GM13976 (cell line): ENCODE measurements at regions not wholly inside any gene's neighbourhood (a gene's known extent, or its start where the extent isn't known, plus 50 kb on each side); places are given as distances from the start of the nearest gene placed in this dataset.

Experiments
- DNase-seq: peaks from one replicate; pipeline ENCODE4 v3.0.0; 2012; ENCODE audit warnings: low spot score
- in situ Hi-C: fragments of 300-500 bp; cut with MboI; formaldehyde crosslinking; loops from one replicate; pipeline ENCODE4 v1.12.0; 2022; ENCODE audit warnings: low sequenced_read_pairs, mixed read lengths, inconsistent platforms; ENCODE audit not compliant: unreplicated experiment
- TF ChIP-seq, protein P1 (sequence below): IDR thresholded peaks from 2 replicates; pipeline ENCODE4 v1.5.1; 2012; ENCODE audit warnings: borderline replicate concordance, mild to moderate bottlenecking; ENCODE audit not compliant: insufficient read depth; ENCODE audit errors: extremely low read depth, missing control alignments, control extremely low read depth

DNA sequence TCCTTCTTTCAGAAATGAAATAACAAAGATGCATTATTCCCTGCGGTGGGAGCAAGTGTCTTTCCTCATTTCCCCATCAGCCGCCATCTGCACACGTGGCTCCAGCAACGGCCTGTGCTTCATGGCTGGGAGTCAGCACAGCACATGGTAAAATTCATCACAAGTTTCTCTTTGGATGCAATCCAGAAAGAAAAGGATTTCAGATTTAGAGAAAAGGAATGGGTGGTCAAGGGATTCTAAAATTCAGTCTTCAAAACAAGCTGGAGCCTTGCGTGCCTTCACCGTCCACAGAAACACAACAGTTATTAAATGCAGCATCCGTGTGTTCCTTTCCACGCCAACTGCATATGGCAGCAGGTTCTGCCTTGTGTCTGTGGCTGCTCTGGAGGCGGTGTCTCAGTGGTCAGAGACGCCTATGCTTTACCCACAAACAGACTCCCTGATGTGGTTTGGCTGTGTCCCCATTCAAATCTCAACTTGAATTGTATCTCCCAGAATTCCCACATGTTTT, 107.6 kb downstream of the THBS2 start:
- TF ChIP-seq, protein P1, sequence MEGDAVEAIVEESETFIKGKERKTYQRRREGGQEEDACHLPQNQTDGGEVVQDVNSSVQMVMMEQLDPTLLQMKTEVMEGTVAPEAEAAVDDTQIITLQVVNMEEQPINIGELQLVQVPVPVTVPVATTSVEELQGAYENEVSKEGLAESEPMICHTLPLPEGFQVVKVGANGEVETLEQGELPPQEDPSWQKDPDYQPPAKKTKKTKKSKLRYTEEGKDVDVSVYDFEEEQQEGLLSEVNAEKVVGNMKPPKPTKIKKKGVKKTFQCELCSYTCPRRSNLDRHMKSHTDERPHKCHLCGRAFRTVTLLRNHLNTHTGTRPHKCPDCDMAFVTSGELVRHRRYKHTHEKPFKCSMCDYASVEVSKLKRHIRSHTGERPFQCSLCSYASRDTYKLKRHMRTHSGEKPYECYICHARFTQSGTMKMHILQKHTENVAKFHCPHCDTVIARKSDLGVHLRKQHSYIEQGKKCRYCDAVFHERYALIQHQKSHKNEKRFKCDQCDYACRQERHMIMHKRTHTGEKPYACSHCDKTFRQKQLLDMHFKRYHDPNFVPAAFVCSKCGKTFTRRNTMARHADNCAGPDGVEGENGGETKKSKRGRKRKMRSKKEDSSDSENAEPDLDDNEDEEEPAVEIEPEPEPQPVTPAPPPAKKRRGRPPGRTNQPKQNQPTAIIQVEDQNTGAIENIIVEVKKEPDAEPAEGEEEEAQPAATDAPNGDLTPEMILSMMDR, result no peak
- DNase-seq, result no peak
- in situ Hi-C loops, result no loop called here

DNA sequence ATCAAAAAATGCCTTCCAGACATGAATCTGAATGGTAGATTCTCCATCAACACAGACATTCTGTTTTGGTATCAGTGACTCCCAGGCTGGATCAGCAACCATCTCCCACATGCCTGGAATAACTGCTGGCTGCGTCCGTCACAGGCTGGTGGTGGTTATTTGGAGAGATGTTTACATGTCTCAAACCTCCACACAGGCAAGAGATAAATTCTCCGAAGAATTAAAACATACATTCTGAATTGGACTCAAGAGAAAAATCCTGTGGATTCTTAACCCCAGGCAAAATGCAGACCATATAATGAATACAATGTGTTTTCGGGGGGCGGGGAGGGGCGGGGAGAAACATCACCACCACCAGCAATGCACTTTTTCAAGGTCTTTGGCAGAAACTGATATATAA, 108.2 kb downstream of the THBS2 start:
- no peak for DNase-seq
- in situ Hi-C loops, result no loop called here
- TF ChIP-seq, protein P1, result no peak

DNA sequence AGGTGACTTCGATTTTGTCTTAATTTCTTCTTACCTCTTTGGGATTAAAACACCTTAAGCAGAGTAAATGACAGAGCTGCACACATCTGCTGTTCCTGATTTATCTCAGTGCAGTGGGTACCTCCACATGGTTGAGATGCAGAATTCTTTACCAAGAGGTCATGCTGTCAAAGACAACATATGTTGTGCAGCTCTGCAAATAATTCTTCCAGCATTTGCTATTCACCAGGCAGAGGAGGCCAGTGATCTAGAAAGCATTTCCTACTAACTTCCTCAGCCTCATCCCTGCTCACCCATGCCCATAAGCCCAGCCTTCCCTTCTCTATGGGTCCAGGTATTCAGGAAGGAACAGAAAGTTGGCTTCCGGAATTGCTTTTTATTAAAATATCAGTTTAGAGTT, 109.3 kb downstream of the THBS2 start:
- DNase-seq, result no peak
- TF ChIP-seq, protein P1, result no peak
- in situ Hi-C loops, result no loop called here

DNA sequence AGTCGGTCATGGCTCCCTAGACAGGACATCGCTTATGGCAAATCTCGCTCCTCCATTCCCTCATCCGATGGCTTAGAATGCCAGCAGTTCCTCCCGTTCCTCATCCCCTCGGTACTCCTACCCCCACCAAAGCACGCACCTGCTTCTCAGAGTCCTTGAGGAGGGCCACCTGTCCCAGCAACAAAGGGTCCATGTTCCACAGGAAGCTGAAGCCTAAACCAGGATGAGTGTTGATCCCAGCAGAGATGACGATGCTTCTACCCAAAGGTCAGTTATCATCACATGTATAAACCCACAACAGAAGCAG, 111.2 kb downstream of the THBS2 start:
- DNase-seq, result no peak
- TF ChIP-seq, protein P1, result no peak
- in situ Hi-C loops, result no loop called here

DNA sequence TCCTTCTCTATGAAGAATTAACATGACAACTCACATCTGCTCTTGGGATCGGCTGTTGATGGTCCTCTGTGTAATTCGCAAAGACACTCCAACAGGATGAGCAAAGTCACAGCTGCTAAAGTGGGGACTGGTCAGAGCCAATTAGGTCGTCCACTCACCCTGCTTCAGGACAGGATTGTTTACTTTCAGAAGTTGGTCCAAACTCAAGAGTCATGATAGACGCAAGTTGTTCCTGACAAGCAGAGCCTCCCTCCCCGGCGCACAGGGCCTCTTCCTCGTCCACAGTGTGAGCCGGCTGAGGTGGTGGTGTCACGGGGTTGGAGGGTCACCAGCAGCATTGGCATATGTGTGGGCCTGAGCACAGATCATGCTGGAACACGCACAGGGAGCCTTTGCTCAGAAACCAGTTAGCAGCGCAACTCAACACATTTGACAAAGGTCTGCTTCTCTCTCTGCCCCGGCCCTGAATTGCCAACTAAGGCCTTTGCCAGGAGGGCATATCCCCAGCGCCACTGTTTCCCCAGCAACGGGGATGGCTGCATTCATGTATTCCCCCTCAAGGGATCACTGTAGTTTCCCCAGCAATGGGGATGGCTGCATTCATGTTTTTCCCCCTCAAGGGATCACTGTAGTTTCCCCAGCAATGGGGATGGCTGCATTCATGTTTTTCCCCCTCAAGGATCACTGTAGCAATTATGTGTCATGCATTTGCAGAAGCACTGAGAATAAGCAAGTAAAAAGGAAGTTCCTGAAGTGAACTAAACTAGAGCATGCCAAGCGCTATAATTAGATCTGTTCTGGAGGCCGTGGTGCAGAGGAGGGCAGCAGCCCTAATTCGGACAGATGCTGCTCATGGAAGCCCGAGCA, 111.7 kb downstream of the THBS2 start:
- TF ChIP-seq, protein P1, result no peak
- no peak for DNase-seq
- in situ Hi-C loops, result no loop called here

DNA sequence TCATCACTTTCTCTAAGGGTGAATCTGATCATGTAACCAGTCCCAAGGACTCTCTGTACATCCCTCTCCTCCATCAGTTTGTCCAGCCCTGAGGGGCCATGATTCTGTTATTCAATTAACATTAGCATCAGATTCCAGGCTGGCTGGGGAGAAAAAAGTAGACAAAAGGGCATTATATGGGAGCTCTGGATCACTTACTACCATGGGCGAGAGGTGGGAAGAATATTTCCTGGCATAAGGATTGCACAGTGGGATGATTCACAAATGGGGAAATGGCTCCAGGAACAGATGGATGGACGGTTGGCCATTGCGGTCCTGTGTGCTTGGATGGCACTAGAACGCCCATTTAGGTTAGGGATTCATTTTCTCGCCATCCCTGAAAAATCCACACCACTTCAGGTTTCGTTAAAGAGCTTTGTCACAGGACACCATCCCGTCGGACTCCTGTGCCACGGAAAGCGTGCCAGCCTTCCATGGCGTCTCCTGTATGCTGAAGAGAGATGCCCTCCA, 112.6 kb downstream of the THBS2 start:
- in situ Hi-C loops, result no loop called here
- no peak for DNase-seq
- TF ChIP-seq, protein P1, result no peak
